Endothelial cell of umbilical vein (primary cell): ENCODE measurements at regions not wholly inside any gene's neighbourhood (a gene's known extent, or its start where the extent isn't known, plus 50 kb on each side); places are given as distances from the start of the nearest gene placed in this dataset.

Experiments used
- BruUV-seq: library from RNA; stranded (reverse); fragments of 400-500 nt; replicated peaks from 2 replicates; lab custom pipeline; 2021; lab: Mats Ljungman, UMichigan
- CTCF ChIA-PET: fragments of 300-600, 350-600 bp; sonication (Branson Sonifier 250); formaldehyde crosslinking; loops from one replicate; lab custom pipeline; 2021; ENCODE audit warnings: antibody characterized with exemption, inconsistent platforms; lab: Charles Lee
- POLR2A ChIA-PET: fragments of 300-600, 350-600 bp; sonication (Branson Sonifier 250); formaldehyde crosslinking; loops from one replicate; lab custom pipeline; 2021; ENCODE audit warnings: antibody characterized with exemption, inconsistent platforms; lab: Charles Lee
- DNase-seq: peaks from one replicate; pipeline ENCODE4 v3.0.0-alpha.2; 2011; ENCODE audit warnings: low read depth, low spot score
- FAIRE-seq: peaks from 2 replicates; lab custom pipeline; 2011; peaks lifted over from hg19 to GRCh38; lab: Jason Lieb, UNC
- H2AFZ ChIP-seq: 2 replicates; pipeline ENCODE4 v1.6.0; 2012; ENCODE audit warnings: low read depth, low read length, control low read depth, inconsistent platforms
- H3K27ac ChIP-seq: 2 replicates; pipeline ENCODE4 v1.5.1; 2011; ENCODE audit warnings: low read depth, mild to moderate bottlenecking, control low read depth, low read length, moderate library complexity; ENCODE audit not compliant: insufficient read depth
- H3K27me3 ChIP-seq, 2 experiments: 2 replicates each; pipeline versions ENCODE4 v1.6.0 to v1.6.1; 2011; ENCODE audit warnings: low read length in 2 of 2, mixed read lengths in 1 of 2; ENCODE audit not compliant: control insufficient read depth in 2 of 2, insufficient read depth in 2 of 2
- H3K36me3 ChIP-seq, 2 experiments: 2 replicates in 1 of 2; 3 replicates in 1 of 2; pipeline ENCODE4 v1.5.1; 2011; ENCODE audit warnings: low read length in 2 of 2, mild to moderate bottlenecking in 1 of 2, moderate library complexity in 1 of 2; ENCODE audit not compliant: control insufficient read depth in 2 of 2, insufficient read depth in 2 of 2; ENCODE audit errors: extremely low read depth in 1 of 2
- H3K4me1 ChIP-seq: 3 replicates; pipeline ENCODE4 v1.5.1; 2011; ENCODE audit warnings: mild to moderate bottlenecking, low read length; ENCODE audit not compliant: control insufficient read depth, insufficient read depth; ENCODE audit errors: extremely low read depth
- H3K4me2 ChIP-seq: 2 replicates; pipeline ENCODE4 v1.6.1; 2011; ENCODE audit warnings: low read length, control low read depth, mixed read lengths; ENCODE audit not compliant: insufficient read depth
- H3K4me3 ChIP-seq, 3 experiments: fragments of 200-600 bp in 1 of 3; sonication (generic), shearing (Covaris generic) in 1 of 3; replicated peaks in 1 of 3; 2 replicates each; pipeline ENCODE4 v1.5.1; 2011 to 2016; ENCODE audit warnings: control low read depth in 3 of 3, low read length in 3 of 3, mild to moderate bottlenecking in 2 of 3, inconsistent platforms in 1 of 3, low read depth in 1 of 3, moderate library complexity in 1 of 3; ENCODE audit not compliant: insufficient read depth in 1 of 3
- H3K79me2 ChIP-seq: 2 replicates; pipeline ENCODE4 v1.6.0; 2012; ENCODE audit warnings: low read length, inconsistent platforms; ENCODE audit not compliant: control insufficient read depth, insufficient read depth
- H3K9ac ChIP-seq: replicated peaks from 2 replicates; pipeline ENCODE3; 2011; ENCODE audit warnings: low read length, control low read depth; ENCODE audit not compliant: insufficient read depth; ENCODE audit errors: extremely low read depth
- H3K9me1 ChIP-seq: replicated peaks from 3 replicates; pipeline ENCODE4 v1.6.0; 2011; ENCODE audit warnings: mild to moderate bottlenecking, low read length; ENCODE audit not compliant: control insufficient read depth, insufficient read depth; ENCODE audit errors: extremely low read depth
- H3K9me3 ChIP-seq: replicated peaks from 2 replicates; pipeline ENCODE4 v1.5.1; 2012; ENCODE audit warnings: low read length, inconsistent platforms; ENCODE audit not compliant: control insufficient read depth, insufficient read depth
- H4K20me1 ChIP-seq: replicated peaks from 2 replicates; pipeline ENCODE3; 2011; ENCODE audit warnings: mild to moderate bottlenecking, low read length; ENCODE audit not compliant: control insufficient read depth, insufficient read depth; ENCODE audit errors: extremely low read depth
- EZH2 ChIP-seq: IDR thresholded peaks from 2 replicates; pipeline ENCODE4 v1.6.1; 2012; ENCODE audit warnings: borderline replicate concordance, low read depth, mild to moderate bottlenecking, moderate library complexity, low read length, inconsistent platforms; ENCODE audit not compliant: severe bottlenecking
- FOS ChIP-seq: IDR thresholded peaks from 2 replicates; pipeline ENCODE4 v1.6.1; 2011; ENCODE audit warnings: mild to moderate bottlenecking, low read length, moderate library complexity, borderline replicate concordance; ENCODE audit not compliant: insufficient read depth
- GATA2 ChIP-seq: IDR thresholded peaks from 2 replicates; pipeline ENCODE4 v1.7.0; 2011; ENCODE audit warnings: low read depth, mild to moderate bottlenecking, moderate library complexity, mixed read lengths, low read length; ENCODE audit not compliant: insufficient read length, insufficient read depth
- JUN ChIP-seq: IDR thresholded peaks from 2 replicates; pipeline ENCODE4 v1.6.1; 2011; ENCODE audit warnings: borderline replicate concordance, low read depth; ENCODE audit not compliant: insufficient read length, insufficient read depth
- MYC ChIP-seq: IDR thresholded peaks from one replicate; pipeline ENCODE4 v1.6.1; 2011; ENCODE audit warnings: mild to moderate bottlenecking, low read depth, low read length
- POLR2A ChIP-seq: IDR thresholded peaks from 2 replicates; pipeline ENCODE4 v1.6.1; 2012; ENCODE audit warnings: low read depth, mild to moderate bottlenecking, control low read depth, low read length
- POLR2AphosphoS5 ChIP-seq: IDR thresholded peaks from 2 replicates; pipeline ENCODE4 v1.6.1; 2012; ENCODE audit warnings: low read depth, mild to moderate bottlenecking, control low read depth, low read length, moderate library complexity; ENCODE audit not compliant: insufficient read depth
- dilution Hi-C: fragments of 300-500 bp; cut with MboI; formaldehyde crosslinking; loops from one replicate; pipeline ENCODE4 v1.15.0; 2019; ENCODE audit warnings: low sequenced_read_pairs; ENCODE audit not compliant: extremely low pct_ligation_motif_present
- intact Hi-C: fragments of 100-400 bp; cut with micrococcal nuclease; formaldehyde crosslinking; loops from one replicate; pipeline ENCODE4 v1.10.0; 2022
- TF ChIP-seq, protein P1 (sequence below): IDR thresholded peaks from 2 replicates; pipeline ENCODE4 v1.6.1; 2011; ENCODE audit not compliant: insufficient read depth, insufficient read length
- TF ChIP-seq, protein P2 (sequence below), 2 donors: IDR thresholded peaks; 1 replicate in 1 of 2; 2 replicates in 1 of 2; pipeline ENCODE4 v1.5.1; 2011; ENCODE audit warnings: low read length in 2 of 2, mild to moderate bottlenecking in 2 of 2, moderate library complexity in 2 of 2, control low read depth in 1 of 2, inconsistent platforms in 1 of 2, low read depth in 1 of 2; ENCODE audit not compliant: insufficient read depth in 1 of 2; ENCODE audit errors: extremely low read depth in 1 of 2

DNA sequence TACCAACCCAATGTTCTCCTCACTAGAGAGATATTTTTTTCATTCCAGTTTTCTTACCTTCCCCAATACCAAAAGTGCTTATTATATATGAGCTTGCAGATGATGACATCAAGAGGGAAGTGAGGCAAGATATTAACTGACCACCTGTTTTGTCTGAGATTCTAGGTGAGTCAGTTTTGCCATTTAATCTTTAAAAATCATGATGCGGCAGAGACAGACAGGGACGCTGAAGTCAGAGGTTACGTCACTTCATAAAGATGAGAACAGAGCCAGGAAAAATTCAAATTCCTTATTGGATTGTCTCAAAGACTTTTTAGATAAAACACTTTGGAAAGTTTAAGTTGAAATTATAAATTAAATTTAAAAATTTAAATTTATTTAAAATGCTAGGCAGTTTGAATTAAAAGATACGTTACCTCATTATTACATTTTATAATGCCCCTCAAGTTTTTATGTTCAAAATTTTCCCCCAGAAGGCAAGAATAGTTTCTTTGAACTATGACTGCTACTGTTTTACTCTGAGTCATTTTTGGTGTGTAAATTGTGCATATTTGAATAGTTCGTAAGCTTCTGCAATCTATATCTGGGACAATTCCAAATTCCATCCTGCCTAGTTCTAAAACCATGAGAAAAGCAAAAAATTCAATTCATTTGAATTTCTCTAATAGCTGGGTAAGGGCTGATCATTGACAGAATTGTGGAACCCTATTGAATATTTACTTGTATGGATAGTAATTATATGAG lies 839.6 kb upstream of the GOT2 start:
- no peak overlapping the region for H3K9ac ChIP-seq
- no TSS peak for BruUV-seq

More for the DNA sequence above, 839.6 kb upstream of the GOT2 start:
- Histone ChIP-seq H3K79me2 (no peaks in the 10 kb centered on the region), H2AFZ (no peak overlapping the region), H3K9me1 (no peaks in the 10 kb centered on the region), H4K20me1 (no peaks in the 10 kb centered on the region), H3K36me3 (no peaks in the 10 kb centered on the region), H3K27me3 (no peaks in the 10 kb centered on the region), H3K4me2 (no peak overlapping the region), H3K27ac (no peak overlapping the region), H3K4me1 (no peaks in the 10 kb centered on the region), H3K4me3 (no peak overlapping the region), H3K9me3 (no peaks in the 10 kb centered on the region)
- POLR2A ChIA-PET, result no interaction called here
- CTCF ChIA-PET, result no interaction called here
- no peak for TF ChIP-seq POLR2A
- TF ChIP-seq, protein P1, sequence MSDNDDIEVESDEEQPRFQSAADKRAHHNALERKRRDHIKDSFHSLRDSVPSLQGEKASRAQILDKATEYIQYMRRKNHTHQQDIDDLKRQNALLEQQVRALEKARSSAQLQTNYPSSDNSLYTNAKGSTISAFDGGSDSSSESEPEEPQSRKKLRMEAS, result no peak
- no peak for TF ChIP-seq EZH2
- no peak for TF ChIP-seq MYC
- no peak for TF ChIP-seq GATA2
- no peak for TF ChIP-seq FOS
- no peak for TF ChIP-seq JUN
- TF ChIP-seq POLR2AphosphoS5, result no peak
- TF ChIP-seq, protein P2, sequence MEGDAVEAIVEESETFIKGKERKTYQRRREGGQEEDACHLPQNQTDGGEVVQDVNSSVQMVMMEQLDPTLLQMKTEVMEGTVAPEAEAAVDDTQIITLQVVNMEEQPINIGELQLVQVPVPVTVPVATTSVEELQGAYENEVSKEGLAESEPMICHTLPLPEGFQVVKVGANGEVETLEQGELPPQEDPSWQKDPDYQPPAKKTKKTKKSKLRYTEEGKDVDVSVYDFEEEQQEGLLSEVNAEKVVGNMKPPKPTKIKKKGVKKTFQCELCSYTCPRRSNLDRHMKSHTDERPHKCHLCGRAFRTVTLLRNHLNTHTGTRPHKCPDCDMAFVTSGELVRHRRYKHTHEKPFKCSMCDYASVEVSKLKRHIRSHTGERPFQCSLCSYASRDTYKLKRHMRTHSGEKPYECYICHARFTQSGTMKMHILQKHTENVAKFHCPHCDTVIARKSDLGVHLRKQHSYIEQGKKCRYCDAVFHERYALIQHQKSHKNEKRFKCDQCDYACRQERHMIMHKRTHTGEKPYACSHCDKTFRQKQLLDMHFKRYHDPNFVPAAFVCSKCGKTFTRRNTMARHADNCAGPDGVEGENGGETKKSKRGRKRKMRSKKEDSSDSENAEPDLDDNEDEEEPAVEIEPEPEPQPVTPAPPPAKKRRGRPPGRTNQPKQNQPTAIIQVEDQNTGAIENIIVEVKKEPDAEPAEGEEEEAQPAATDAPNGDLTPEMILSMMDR (IDR thresholded peaks at IDR 0.05; ENCODE audit: extremely low read depth in 1 of 2, insufficient read depth in 1 of 2, low read depth in 1 of 2, low read length in 2 of 2), result no peak
- dilution Hi-C loops, result no loop called here
- no peak for FAIRE-seq
- intact Hi-C loops, result no loop called here
- no peak for DNase-seq
